Muscle layer of colon (tissue), 2 donors: ENCODE measurements at regions not wholly inside any gene's neighbourhood (a gene's known extent, or its start where the extent isn't known, plus 50 kb on each side); places are given as distances from the start of the nearest gene placed in this dataset.
A peak's percentile ranks its signal among the peaks of the same experiment; 100 is the strongest.

Experiments
- H3K27ac ChIP-seq: one replicate; pipeline ENCODE4 v1.7.0; 2013; ENCODE audit warnings: low read depth, mild to moderate bottlenecking, low read length, moderate library complexity
- H3K27me3 ChIP-seq, 2 donors: one replicate each; pipeline ENCODE4 v1.7.0; 2013; ENCODE audit warnings: low read length in 2 of 2, mild to moderate bottlenecking in 2 of 2; ENCODE audit not compliant: insufficient read depth in 2 of 2, control insufficient read depth in 1 of 2
- H3K36me3 ChIP-seq: one replicate; pipeline ENCODE4 v1.7.0; 2013; ENCODE audit warnings: mild to moderate bottlenecking, low read length; ENCODE audit not compliant: insufficient read depth
- H3K4me1 ChIP-seq: one replicate; pipeline ENCODE4 v1.7.0; 2013; ENCODE audit warnings: mild to moderate bottlenecking, low read length; ENCODE audit not compliant: insufficient read depth
- H3K4me3 ChIP-seq, 2 donors: one replicate each; pipeline ENCODE4 v1.7.0; 2013; ENCODE audit warnings: low read length in 2 of 2, low read depth in 1 of 2, mild to moderate bottlenecking in 1 of 2, moderate library complexity in 1 of 2
- H3K9ac ChIP-seq: one replicate; pipeline ENCODE4 v1.7.0; 2013; ENCODE audit warnings: low read length
- H3K9me3 ChIP-seq: one replicate; pipeline ENCODE4 v1.7.0; 2013; ENCODE audit warnings: mild to moderate bottlenecking, low read length
- donor health status: abdominal sarcoma.
- donor health status: Adenocarcinoma of cecum.

- Histone ChIP-seq H3K9ac (no peak overlapping the region), H3K9me3 (no peaks in the 10 kb centered on the region), H3K4me1 (no peaks in the 10 kb centered on the region), H3K27me3 (no peaks in the 10 kb centered on the region), H3K4me3 (no peak overlapping the region), H3K36me3 (no peaks in the 10 kb centered on the region), H3K27ac (no peak overlapping the region)
Measured at GRCh38 chr12:89960011-89960507, 251.4 kb upstream of the ATP2B1 start.

GRCh38 chr12:89959179-89959578 is 250.5 kb upstream of the ATP2B1 start:
- H3K4me1 ChIP-seq, result no peaks in the 10 kb centered on the region
- H3K27me3 ChIP-seq, result no peaks in the 10 kb centered on the region
- no peaks in the 10 kb centered on the region for H3K9me3 ChIP-seq
- no peak overlapping the region for H3K9ac ChIP-seq
- no peak overlapping the region for H3K4me3 ChIP-seq
- no peak overlapping the region for H3K27ac ChIP-seq
- no peaks in the 10 kb centered on the region for H3K36me3 ChIP-seq

GRCh38 chr12:89954259-89954658 is 245.6 kb upstream of the ATP2B1 start:
- H3K9ac ChIP-seq, result no peak overlapping the region
- H3K9me3 ChIP-seq, result no peaks in the 10 kb centered on the region
- peaks cover 12% of the 10 kb centered on the region for H3K4me1 ChIP-seq
- no peak overlapping the region for H3K27ac ChIP-seq
- H3K36me3 ChIP-seq, result no peaks in the 10 kb centered on the region
- H3K27me3 ChIP-seq, result no peaks in the 10 kb centered on the region
- no peak overlapping the region for H3K4me3 ChIP-seq

GRCh38 chr12:89951694-89952060 is 243.0 kb upstream of the ATP2B1 start:
- no peak overlapping the region for H3K27ac ChIP-seq
- peaks cover 35% of the 10 kb centered on the region for H3K4me1 ChIP-seq
- no peak overlapping the region for H3K4me3 ChIP-seq
- no peaks in the 10 kb centered on the region for H3K9me3 ChIP-seq
- no peak overlapping the region for H3K9ac ChIP-seq
- no peaks in the 10 kb centered on the region for H3K27me3 ChIP-seq
- no peaks in the 10 kb centered on the region for H3K36me3 ChIP-seq

GRCh38 chr12:89951050-89951693 is 242.5 kb upstream of the ATP2B1 start:
- no peaks in the 10 kb centered on the region for H3K9me3 ChIP-seq
- peaks cover 35% of the 10 kb centered on the region for H3K4me1 ChIP-seq
- no peak overlapping the region for H3K27ac ChIP-seq
- H3K9ac ChIP-seq, result no peak overlapping the region
- H3K4me3 ChIP-seq, result no peak overlapping the region
- H3K36me3 ChIP-seq, result no peaks in the 10 kb centered on the region
- no peaks in the 10 kb centered on the region for H3K27me3 ChIP-seq

- no peaks in the 10 kb centered on the region for H3K27me3 ChIP-seq
- H3K36me3 ChIP-seq, result no peaks in the 10 kb centered on the region
- peak overlapping the region; percentile 50 for H3K27ac ChIP-seq
- no peak overlapping the region for H3K9ac ChIP-seq
- peaks cover 38% of the 10 kb centered on the region for H3K4me1 ChIP-seq
- no peaks in the 10 kb centered on the region for H3K9me3 ChIP-seq
- no peak overlapping the region for H3K4me3 ChIP-seq
Measured at GRCh38 chr12:89950421-89950820, 241.8 kb upstream of the ATP2B1 start.

- Histone ChIP-seq H3K9ac (no peak overlapping the region), H3K4me1 (peaks cover 46% of the 10 kb centered on the region), H3K4me3 (no peak overlapping the region), H3K9me3 (no peaks in the 10 kb centered on the region), H3K27ac (no peak overlapping the region), H3K36me3 (no peaks in the 10 kb centered on the region), H3K27me3 (no peaks in the 10 kb centered on the region)
Measured at GRCh38 chr12:89949457-89950195, 241.0 kb upstream of the ATP2B1 start.

- no peaks in the 10 kb centered on the region for H3K27me3 ChIP-seq
- no peak overlapping the region for H3K4me3 ChIP-seq
- H3K9me3 ChIP-seq, result no peaks in the 10 kb centered on the region
- H3K36me3 ChIP-seq, result no peaks in the 10 kb centered on the region
- H3K9ac ChIP-seq, result no peak overlapping the region
- peaks cover 55% of the 10 kb centered on the region for H3K4me1 ChIP-seq
- no peak overlapping the region for H3K27ac ChIP-seq
Measured at GRCh38 chr12:89948271-89949175, 239.9 kb upstream of the ATP2B1 start.

- Histone ChIP-seq H3K9ac (no peak overlapping the region), H3K9me3 (no peaks in the 10 kb centered on the region), H3K36me3 (no peaks in the 10 kb centered on the region), H3K27ac (peak overlapping the region; percentile 40), H3K27me3 (no peaks in the 10 kb centered on the region), H3K4me1 (peaks cover 60% of the 10 kb centered on the region), H3K4me3 (no peak overlapping the region)
Measured at GRCh38 chr12:89947437-89948270, 239.0 kb upstream of the ATP2B1 start.

- H3K4me1 ChIP-seq, result peaks cover 60% of the 10 kb centered on the region
- H3K27ac ChIP-seq, result peak overlapping the region; percentile 22
- H3K9ac ChIP-seq, result no peak overlapping the region
- no peaks in the 10 kb centered on the region for H3K27me3 ChIP-seq
- no peaks in the 10 kb centered on the region for H3K9me3 ChIP-seq
- no peak overlapping the region for H3K4me3 ChIP-seq
- H3K36me3 ChIP-seq, result no peaks in the 10 kb centered on the region
Measured at GRCh38 chr12:89946518-89947135, 238.0 kb upstream of the ATP2B1 start.
